ENCODE measurements at regions not wholly inside any gene's neighbourhood (a gene's known extent, or its start where the extent isn't known, plus 50 kb on each side); places are given as distances from the start of the nearest gene placed in this dataset.

GRCh38 chr3:139260793-139261736, 82.8 kb upstream of the MRPS22 start:
- Histone ChIP-seq H4K20me1 (ENCODE audit: low read depth) (no peaks in the 10 kb centered on the region), H3K27ac (no peak overlapping the region), H3K9me3 (ENCODE audit: low read depth) (no peaks in the 10 kb centered on the region), H3K36me3 (no peaks in the 10 kb centered on the region), H3K9ac (no peak overlapping the region), H2AFZ (replicated peaks) (no peak overlapping the region), H3K4me1 (peaks cover 6% of the 10 kb centered on the region), H3K27me3 (no peaks in the 10 kb centered on the region), H3K4me3 (no peak overlapping the region), H3K79me2 (ENCODE audit: low read depth) (no peaks in the 10 kb centered on the region), H3K4me2 (no peak overlapping the region), H3F3A (ENCODE audit: low read depth) (no peaks in the 10 kb centered on the region)
- Mint-ChIP-seq H3K27me3 (ENCODE audit: insufficient read depth, low read depth) (no peaks in the 10 kb centered on the region), H3K4me1 (peaks cover 4% of the 10 kb centered on the region), H3K4me3 (no peak overlapping the region), H3K36me3 (no peaks in the 10 kb centered on the region), H3K27ac (peak overlapping the region; percentile 27), H3K9me3 (no peaks in the 10 kb centered on the region)
- TF ChIP-seq EZH2phosphoT487 (IDR thresholded peaks at IDR 0.05) (no peak), CTCF (IDR thresholded peaks at IDR 0.05) (no peak), EZH2 (IDR thresholded peaks at IDR 0.05) (no peak)
- DNase-seq (ENCODE audit: low spot score), result no peak

GRCh38 chr3:139261754-139262586, 81.8 kb upstream of the MRPS22 start:
- Histone ChIP-seq H3K9ac (no peak overlapping the region), H3K79me2 (ENCODE audit: low read depth) (no peaks in the 10 kb centered on the region), H3K4me2 (no peak overlapping the region), H3K27me3 (no peaks in the 10 kb centered on the region), H3K4me1 (peaks cover 6% of the 10 kb centered on the region), H3F3A (ENCODE audit: low read depth) (no peaks in the 10 kb centered on the region), H3K9me3 (ENCODE audit: low read depth) (no peaks in the 10 kb centered on the region), H3K36me3 (no peaks in the 10 kb centered on the region), H2AFZ (replicated peaks) (no peak overlapping the region), H3K27ac (no peak overlapping the region), H3K4me3 (no peak overlapping the region), H4K20me1 (ENCODE audit: low read depth) (no peaks in the 10 kb centered on the region)
- no peaks in the 10 kb centered on the region for H3K36me3 Mint-ChIP-seq
- H3K27ac Mint-ChIP-seq, result peak overlapping the region; percentile 22
- no peak for DNase-seq (ENCODE audit: low spot score)
- H3K4me3 Mint-ChIP-seq, result no peak overlapping the region
- peaks cover 4% of the 10 kb centered on the region for H3K4me1 Mint-ChIP-seq
- TF ChIP-seq EZH2 (IDR thresholded peaks at IDR 0.05), result no peak
- H3K27me3 Mint-ChIP-seq (ENCODE audit: insufficient read depth, low read depth), result no peaks in the 10 kb centered on the region
- no peaks in the 10 kb centered on the region for H3K9me3 Mint-ChIP-seq

- H3K4me2 ChIP-seq, result no peak overlapping the region
- H3K36me3 Mint-ChIP-seq, result no peaks in the 10 kb centered on the region
- H3K27ac ChIP-seq, result no peak overlapping the region
- H3K27ac Mint-ChIP-seq, result no peak overlapping the region
- peaks cover 4% of the 10 kb centered on the region for H3K4me1 Mint-ChIP-seq
- no peaks in the 10 kb centered on the region for H3K9me3 ChIP-seq (ENCODE audit: low read depth)
- no peaks in the 10 kb centered on the region for H3F3A ChIP-seq (ENCODE audit: low read depth)
- no peaks in the 10 kb centered on the region for H3K27me3 Mint-ChIP-seq (ENCODE audit: insufficient read depth, low read depth)
- TF ChIP-seq EZH2phosphoT487 (IDR thresholded peaks at IDR 0.05) (no peak), EZH2 (IDR thresholded peaks at IDR 0.05) (no peak), CTCF (IDR thresholded peaks at IDR 0.05) (no peak)
- H3K79me2 ChIP-seq (ENCODE audit: low read depth), result no peaks in the 10 kb centered on the region
- H4K20me1 ChIP-seq (ENCODE audit: low read depth), result no peaks in the 10 kb centered on the region
- H3K4me3 ChIP-seq, result no peak overlapping the region
- H3K36me3 ChIP-seq, result no peaks in the 10 kb centered on the region
- DNase-seq (ENCODE audit: low spot score), result no peak
- H3K4me1 ChIP-seq, result peaks cover 6% of the 10 kb centered on the region
- no peaks in the 10 kb centered on the region for H3K27me3 ChIP-seq
- H3K9me3 Mint-ChIP-seq, result no peaks in the 10 kb centered on the region
- H3K9ac ChIP-seq, result no peak overlapping the region
- no peak overlapping the region for H3K4me3 Mint-ChIP-seq
- H2AFZ ChIP-seq (replicated peaks), result no peak overlapping the region
Observed at GRCh38 chr3:139263798-139264197, 80.0 kb upstream of the MRPS22 start.

Measured in neural progenitor cell (in vitro differentiated cells).